ENCODE measurements at regions not wholly inside any gene's neighbourhood (a gene's known extent, or its start where the extent isn't known, plus 50 kb on each side); places are given as distances from the start of the nearest gene placed in this dataset.
"Not testable (repeated sequence)": the region's sequence is repeated elsewhere in the genome, so short reads cannot be mapped to it uniquely, and the experiment has no call there.

- TF ChIP-seq CTCF, EP300 (IDR thresholded peaks at IDR 0.05): not testable (repeated sequence)
Measured at GRCh38 chr15:20188611-20189010, 353.0 kb downstream of the GOLGA6L6 start.
